ENCODE measurements at regions not wholly inside any gene's neighbourhood (a gene's known extent, or its start where the extent isn't known, plus 50 kb on each side); places are given as distances from the start of the nearest gene placed in this dataset.

DNA sequence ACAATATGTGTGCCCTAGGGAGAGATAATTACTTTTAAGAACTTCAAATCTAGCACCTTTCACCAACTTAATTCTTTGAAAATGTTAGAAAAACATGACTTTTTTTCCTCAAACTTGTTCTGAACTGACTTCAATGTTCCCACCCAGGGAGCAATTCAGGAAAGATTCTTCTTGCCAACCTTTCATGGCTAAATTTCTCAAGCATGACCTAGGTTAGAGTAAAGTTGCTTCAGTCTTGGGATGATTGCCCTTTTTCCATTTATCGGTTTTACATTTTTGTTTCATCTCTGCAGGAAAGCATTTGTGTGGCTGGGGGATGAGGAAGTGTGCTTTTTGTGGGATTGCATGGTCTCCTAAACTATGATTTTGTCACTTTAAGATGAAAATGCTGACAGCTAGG, 647.7 kb downstream of the LTN1 start:
- no peak for DNase-seq (ENCODE audit: low spot score)

DNA sequence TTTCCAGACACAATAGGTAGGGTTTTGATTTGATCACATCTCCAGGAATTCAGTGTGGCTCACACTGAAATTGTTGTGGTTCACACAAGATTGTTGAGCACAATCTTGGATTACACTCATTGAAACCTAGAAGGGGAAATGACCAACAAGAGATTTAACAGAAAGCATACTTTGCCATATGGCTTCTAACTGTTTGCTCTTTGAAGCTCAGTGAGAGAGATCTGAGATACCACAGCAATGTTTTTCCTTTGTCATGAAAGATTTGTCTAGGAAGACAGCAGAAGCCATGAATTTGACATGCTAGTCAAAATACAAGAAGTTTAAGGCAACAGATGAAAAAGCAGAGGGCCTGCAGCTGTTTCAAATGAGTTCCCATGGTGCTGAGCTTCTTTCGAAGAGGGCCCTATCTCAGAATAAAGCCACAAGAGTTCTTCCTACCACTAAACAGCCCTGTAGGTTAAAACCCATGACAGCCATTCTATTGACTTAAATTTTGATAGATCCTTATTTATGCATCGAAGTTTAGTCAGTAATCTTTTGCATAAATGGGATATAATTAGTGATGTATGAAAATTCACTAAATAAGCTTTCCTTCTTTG, 650.4 kb downstream of the LTN1 start:
- DNase-seq (ENCODE audit: low spot score), result no peak

DNA sequence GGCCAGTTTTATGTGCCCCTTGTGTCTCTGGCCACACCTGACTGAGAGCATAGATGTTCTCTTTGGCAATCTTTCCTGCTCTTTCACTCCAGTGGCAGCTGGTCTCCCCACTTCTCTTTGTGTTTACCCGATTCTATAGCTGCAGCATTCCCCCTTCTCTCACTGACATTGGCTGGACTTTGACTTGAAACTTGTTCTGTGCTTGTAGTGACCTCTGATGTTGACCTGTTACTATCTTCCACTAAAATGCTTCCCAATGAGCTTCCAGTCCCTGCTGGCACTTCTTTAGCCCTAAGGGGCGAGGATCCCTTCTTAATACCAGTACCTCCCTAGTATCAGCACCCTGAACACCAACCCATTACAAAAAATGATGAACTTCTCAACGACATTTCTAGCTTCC, 653.3 kb downstream of the LTN1 start:
- no peak for DNase-seq (ENCODE audit: low spot score)

DNA sequence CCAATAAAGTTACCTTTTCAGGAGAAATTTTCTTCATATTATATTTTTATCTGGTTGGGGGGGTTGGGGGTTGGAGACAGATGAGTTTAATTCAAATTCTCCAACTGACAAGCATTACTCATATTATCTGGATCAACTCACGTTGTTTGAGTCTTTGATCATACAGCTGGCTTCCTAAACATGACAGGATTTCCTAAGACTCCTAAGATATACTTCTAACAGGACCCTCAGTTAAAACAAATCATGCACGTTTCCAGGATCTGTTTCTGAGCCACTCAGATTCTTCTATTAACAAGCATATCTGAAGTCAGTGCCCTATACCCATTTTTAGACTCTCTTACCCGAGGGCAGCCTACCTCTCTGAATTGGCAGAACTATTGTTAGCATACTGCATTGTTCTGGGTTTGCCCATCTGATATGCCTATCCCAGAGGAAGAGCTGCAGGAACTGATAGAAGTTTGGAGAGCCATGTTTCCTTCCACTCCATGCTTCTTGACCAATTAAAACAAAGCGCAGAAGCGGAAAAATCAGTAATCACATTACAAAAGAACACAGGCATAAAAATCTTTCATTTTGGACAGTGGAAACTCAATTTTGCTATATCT, 653.9 kb downstream of the LTN1 start:
- no peak for DNase-seq (ENCODE audit: low spot score)

DNA sequence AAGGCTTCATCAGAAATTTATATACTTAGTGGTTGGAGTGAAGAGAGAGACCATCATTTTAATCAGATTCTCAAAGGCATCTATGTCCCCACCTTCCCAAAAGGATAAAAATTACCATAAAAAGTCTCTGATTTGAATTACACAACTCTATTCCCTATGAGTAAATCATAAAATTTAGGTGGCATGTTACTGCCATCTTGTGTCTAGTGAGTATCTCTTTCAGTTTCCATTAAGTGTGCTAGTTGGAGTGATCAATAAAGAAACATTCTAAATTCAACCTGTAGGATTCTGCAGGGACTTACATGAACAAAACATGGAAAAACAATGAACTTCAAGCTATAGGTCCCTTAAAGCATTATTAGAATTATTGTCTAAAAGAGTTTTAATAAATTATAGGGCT, 655.4 kb downstream of the LTN1 start:
- no peak for DNase-seq (ENCODE audit: low spot score)

DNA sequence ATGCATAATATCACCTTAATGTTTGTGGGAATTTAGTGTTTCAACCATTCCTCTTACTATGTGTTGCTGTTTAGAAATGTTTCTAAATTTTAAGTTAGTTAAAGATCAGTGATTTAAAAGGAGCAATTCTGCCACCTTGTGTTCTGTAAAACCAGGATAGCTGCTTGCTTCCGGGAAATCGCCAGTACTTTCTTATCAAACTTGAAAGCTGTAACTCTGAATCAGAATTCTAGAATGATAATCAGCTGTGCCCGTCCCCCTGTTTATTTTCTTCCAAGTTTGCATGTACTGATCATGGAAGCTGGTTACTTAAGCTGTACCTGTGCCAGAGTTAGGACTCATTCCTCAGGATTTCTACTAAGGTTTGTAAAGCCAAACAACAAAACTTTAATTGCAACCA, 656.4 kb downstream of the LTN1 start:
- no peak for DNase-seq (ENCODE audit: low spot score)

DNA sequence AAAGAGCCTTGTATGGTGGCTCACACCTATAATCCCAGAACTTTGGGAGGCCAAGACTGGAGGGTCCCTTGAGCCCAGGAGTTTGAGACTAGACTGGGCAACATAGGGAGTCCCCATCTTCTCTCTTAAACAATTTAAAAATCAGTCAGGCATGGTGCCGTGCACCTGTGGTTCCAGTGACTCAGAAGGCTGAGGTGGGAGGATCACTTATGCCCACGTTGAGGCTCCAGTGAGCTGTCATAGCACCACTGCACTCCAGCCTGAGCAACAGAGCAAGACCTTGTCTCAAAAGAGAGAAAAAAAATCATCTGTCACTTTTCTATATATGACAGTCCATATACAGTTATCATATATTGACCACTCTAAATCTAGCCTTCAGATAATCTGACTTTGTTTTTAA, 658.3 kb downstream of the LTN1 start:
- DNase-seq (ENCODE audit: low spot score), result no peak

DNA sequence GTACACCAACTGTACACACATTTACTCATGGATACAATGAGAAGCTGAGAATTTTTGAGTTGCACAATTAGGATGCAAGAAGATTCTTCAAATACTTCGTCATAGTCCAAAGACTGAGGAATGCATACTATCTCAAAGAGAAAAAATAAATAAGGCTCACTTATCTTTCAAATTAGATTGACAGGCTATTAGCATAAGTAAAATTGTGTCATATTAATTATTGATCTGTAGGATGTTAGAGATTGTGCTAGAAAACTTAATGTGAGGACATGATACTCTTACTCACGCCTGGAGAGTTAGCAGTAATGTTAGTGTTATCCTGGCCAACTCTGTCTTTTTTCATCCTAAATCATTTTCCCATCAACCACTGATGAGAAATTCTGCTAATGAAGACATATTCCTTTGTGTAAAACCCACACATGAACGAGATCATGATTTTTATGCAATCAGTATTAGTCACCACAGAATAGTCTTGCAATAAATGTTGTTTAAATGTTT, 659.0 kb downstream of the LTN1 start:
- no peak for DNase-seq (ENCODE audit: low spot score)

DNA sequence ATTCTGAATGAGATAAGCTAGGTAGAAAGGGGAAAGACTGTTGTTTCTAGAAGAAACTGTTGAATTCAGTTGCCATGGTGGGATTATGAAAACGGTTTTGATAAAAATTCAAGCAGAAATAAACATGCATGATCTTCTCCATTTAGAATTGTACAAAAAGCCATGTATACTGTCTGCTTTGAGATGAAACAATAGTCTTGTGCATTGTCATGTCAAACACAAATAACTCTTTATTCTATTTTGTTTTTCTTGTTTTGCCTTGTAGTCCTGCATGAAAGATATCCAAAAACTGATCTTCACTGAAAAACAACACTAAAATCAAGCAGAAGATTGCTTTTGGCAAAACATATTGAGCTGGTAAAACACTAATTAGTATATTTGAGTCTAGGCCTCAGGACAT, 659.9 kb downstream of the LTN1 start:
- no peak for DNase-seq (ENCODE audit: low spot score)

DNA sequence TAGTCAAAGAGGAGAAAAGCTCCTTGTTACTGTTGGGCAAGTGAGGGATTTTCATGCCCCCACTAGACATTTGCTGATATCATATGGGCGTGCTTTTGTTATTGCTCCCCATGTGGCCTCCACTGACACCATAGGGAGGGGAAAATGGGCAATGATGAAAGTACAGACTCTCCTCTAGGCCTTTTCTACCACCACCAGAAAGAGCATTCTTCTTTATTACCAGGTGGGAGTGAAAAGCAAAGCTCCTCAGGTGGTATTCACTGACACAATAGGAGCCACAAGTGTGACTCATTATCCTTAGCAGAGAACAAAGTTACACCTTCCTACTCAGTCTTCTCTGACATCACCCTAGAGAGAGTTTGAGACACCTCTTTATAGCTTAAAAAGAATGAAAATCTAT, 667.1 kb downstream of the LTN1 start:
- DNase-seq (ENCODE audit: low spot score), result no peak

DNA sequence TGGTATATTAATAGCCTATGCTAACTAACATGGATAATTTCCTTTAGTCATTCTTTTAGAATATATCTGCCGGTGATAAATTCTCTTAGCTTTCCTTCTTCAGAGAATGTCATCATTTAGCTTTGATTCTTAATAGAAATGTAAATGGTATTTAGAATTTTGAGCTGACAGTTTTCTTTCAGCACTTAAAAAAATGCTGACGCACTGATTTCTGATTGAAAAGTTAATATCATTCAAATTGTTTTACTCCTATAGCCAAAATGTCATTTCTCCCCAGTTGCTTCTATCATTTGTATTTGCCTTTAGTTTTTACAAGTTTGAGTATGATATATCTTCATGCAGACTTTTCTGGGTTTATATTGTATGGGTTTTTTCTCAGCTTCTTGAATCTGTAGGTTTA, 668.0 kb downstream of the LTN1 start:
- no peak for DNase-seq (ENCODE audit: low spot score)

DNA sequence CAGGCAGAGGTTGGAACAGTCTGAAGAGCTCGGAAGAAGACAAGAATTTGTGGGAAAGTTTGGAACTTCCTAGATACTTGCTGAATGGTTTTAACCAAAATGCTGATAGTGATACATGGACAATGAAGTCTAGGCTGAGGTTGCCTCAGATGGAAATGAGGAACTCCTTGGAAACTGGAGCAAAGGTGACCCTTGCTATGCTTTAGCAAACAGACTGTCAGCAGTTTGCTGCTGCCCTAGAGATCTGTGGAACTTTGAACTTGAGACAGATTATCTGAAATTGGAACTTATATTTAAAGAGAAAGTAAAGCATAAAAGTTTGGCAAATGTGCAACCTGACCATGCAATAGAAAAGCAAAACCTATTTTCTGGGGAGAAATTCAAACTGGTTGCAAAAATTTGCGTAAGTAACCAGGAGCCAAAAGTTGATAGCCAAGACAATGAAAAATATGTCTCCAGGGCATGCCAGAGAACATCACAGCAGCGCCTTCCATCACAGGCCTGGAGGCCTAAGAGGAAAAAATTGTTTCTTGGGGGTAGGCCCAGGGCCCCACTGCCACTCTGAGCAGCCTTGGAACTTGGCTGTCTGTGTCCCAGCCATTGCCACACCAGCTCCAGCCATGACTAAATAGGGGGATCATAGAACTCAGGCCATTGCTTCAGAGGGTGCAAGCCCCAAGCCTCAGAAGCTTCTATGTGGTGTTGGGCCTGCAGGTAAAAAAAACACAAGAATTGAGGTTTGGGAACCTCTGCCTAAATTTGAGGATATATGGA, 675.3 kb downstream of the LTN1 start:
- no peak for DNase-seq (ENCODE audit: low spot score)

DNA sequence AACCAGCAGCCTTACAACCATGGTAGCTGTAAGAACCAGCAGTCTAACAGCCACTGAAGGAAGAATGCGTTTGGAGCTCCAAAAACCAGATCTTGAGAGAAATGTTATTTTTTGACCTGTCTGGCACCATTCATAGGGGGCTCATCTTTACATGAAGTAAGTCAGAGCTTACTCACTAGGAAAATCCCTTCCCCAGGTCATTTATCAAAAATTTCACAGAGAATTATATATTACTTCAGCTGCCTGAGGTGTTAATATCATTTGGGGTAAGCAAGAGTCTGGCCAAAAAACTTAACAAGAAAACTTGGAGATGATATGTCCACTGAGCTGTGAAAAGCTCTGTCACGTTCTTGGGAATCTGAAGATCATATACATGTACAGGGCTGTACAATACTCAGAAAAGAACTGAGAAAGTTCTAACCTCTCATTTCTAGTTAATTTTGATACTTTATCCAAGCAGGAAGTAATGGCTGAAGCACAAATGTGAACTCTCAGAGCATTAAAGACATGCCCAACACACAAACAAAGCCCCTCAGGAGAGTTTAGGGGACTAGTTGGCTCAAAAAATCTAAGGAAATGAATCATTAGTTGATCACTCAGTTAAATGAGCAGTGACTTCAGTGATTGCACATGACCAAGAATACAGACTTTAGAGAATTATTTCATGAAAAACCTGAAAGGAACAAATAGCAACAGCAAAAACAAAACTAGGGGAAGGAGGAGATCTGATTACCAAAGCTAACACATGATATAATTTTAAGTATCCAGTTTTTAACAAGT, 681.1 kb downstream of the LTN1 start:
- no peak for DNase-seq (ENCODE audit: low spot score)

DNA sequence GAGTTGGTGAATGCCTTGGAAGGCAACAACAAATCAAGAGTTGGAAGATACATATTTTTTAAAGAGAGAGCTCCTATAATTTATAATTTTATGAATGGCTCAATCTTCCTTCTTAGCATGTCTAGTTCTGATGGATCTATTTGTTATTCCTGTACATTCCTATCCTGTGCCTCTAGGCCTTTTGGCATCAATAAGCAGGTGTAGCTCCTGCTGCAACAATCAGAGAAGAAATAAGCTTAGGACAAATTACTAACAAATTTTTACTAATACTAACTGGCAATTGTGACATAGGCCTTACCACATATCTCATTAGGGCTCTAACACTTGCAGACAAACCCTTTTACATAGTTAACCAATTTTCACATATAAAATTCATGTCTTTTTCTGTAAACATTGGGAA, 682.0 kb downstream of the LTN1 start:
- no peak for DNase-seq (ENCODE audit: low spot score)

DNA sequence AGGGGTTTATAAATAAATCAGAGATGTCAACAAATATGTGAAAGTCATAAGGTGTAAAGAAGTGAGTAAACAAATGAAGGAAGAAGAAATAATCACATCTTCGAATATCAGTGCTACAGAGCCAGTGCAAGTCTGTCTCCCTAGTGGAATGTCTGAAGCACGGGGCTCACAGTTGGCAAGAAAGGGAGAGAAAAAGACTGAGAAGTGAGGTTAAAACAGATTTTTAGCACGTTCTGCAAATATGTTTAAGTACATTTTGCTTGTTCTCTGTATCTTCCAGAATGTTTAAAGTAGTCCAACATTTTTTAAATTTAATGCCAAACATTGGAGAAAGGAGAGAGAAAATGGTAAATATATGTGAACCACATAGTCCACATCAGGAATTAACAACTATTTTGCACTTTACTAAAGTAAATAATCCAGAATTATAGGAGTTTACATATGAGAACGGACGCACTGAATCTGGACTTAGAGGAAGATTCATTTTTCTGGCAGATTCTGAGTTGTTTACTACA, 682.4 kb downstream of the LTN1 start:
- DNase-seq (ENCODE audit: low spot score), result no peak

DNA sequence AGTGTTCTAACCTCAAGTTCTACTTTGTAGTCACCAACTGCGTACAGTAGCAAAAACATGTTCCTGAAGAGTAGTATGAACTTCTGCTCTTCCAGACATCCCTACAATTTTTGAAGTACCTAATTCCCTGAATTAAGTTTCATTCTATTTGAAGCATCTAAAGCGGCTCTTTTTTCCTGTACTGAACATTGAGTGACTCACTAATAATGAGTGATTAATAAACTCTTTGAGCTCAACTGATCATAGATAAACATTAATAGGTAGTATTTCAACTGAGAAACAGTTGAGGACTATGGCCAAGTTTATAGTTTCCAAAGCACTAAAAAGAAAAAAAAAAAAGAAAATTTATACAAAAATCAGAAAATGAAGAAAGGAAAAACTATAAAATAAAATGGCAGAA, 683.1 kb downstream of the LTN1 start:
- no peak for DNase-seq (ENCODE audit: low spot score)

DNA sequence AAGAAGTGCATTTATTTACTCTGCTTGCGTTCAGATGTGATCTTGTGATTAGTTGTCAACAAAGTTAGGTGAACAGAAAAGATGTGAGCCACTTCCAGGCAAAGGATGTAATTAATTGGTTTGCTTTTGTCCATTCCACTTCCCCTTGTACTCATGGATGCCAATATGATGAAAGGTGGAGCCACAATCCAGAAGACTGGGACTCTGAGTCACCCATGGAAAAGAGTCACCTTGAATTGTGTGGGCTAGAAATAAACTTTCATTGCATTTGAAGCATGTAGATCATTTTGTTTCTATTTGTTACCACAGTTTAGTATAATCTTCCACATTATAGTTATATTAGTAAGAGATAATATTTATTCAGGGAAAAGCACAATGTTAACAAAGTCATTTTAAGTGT, 684.2 kb downstream of the LTN1 start:
- no peak for DNase-seq (ENCODE audit: low spot score)

DNA sequence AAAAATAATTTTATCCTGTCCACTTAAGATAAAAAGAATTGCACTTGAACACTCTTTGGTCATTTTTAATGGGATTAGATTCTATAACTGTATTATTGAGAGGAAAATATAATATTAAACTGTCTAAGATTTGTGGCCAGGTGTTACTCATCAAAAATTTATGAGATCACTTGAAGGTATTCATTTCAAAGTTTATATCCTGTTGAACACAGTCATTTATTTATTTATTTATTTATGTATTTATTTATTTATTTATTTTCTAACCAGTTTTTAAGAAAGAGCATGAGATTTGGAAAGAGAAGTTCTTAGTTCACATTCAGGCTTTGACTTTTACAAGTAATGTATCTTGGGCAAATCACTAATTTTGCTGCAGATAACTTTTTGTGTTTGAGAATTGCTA, 692.7 kb downstream of the LTN1 start:
- DNase-seq (ENCODE audit: low spot score), result no peak

DNA sequence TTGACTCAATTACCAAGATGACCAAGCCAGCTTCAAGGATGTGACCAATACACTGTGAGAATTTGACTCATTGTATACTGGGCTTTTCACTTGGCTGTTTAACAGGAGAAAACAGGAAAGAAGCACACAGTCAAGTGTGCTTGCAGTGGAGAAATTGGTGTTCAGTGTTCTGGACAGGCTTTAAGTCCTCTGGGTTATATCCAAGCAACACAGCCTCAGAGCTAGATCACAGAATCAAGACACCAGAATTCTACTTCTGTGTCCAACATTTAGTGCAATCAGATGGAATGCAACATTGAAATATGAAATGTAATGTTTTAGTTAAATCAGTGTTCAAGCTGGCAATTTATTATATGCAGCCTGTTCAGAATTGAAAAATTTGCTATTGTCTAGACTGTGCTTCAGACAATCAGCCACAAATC, 694.4 kb downstream of the LTN1 start:
- DNase-seq (ENCODE audit: low spot score), result no peak

DNA sequence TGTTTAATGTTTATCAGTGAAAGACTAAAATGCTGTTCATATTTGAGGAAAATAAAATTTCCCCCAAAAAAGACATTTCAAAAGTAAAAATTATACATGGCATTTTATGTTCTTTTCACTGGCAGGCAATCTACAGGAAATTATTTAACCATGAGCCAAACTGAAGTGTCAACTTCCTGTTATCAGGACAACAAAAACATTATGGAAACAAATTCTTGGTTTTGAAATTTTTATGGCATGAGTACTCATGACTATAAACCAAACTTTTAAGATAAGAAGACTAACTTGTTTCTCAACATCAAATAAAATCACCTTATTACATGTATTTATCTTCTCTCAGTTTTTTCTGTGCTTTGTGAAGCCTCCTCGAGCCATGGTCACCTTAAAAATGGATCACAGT, 698.6 kb downstream of the LTN1 start:
- DNase-seq (ENCODE audit: low spot score), result no peak

DNA sequence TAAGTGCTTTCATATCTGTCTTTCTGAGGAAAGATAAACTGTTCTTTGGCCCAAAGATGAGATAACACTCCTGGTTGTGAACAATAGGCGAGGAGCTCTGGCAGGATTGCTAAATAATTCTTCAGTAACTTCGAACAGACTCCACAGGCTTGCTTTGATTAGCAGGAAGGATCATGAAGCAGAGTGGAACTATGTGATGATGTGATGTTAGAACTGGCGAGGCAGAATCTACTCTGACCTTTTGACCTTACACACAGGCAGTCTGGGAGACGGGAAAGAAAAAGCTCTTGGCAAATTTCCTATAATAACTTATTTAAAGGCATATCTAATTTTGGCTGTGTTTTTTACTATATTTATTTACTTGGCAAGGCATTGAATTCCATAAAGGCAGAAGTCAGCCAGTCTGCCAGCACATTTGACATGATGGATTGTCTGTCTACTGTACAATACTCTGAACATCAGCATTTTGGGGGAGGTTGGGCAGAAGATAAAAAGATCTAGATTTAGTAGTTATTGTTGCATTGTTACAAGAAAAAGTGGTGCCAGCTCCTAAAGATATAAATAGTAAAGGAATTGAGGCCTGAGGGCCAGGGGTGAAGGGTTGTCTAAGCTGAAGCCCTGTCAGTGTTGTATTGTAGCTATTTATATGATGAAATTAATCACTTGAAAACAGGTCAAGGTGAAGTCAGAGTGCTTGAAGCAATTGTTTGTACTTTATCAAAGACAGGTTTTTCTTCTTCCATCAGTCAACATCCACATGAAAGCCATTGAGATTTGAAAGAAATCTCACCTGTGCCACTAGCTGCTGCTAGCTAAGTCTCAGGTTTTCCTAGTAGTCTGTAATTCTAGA, 708.8 kb downstream of the LTN1 start:
- DNase-seq (ENCODE audit: low spot score), result no peak

DNA sequence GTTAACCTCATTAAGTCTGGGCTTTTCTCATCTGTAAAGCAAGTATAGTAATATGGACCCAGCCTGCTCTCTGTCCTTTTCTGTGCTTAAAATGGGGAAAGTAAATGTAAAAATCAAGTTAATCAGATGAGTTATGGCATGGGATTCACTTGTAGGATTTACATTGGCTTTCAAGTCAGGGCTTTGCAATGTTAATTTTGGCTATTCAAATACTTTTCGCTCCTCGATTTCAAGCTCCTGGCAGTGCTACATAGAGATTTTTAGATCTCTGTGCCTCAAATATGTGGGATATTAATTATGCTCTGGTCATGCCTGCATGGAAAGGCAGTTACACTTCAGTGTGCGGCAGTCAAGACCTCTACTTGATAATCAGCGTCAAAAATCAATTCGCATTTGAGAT, 709.8 kb downstream of the LTN1 start:
- DNase-seq (ENCODE audit: low spot score), result no peak

All from ecto neural progenitor cell (in vitro differentiated cells).